Body of pancreas (tissue), 4 donors: ENCODE measurements at regions not wholly inside any gene's neighbourhood (a gene's known extent, or its start where the extent isn't known, plus 50 kb on each side); places are given as distances from the start of the nearest gene placed in this dataset.

Source experiments
- ATAC-seq: fragments of 150-250 bp; one replicate; pipeline ENCODE4 v1.9.1; 2016
- DNase-seq, 4 donors: peaks; one replicate each; pipeline ENCODE4 v3.0.0-alpha.2; 2019
- H3K27ac ChIP-seq, 4 donors: fragments of 200-600 bp; sonication (generic); 1 replicate in 3 of 4; 2 replicates in 1 of 4; pipeline versions ENCODE4 v1.5.1 to v1.6.1; 2016 to 2019; ENCODE audit warnings: mild to moderate bottlenecking in 1 of 4, mixed read lengths in 1 of 4, moderate library complexity in 1 of 4
- H3K27me3 ChIP-seq, 2 donors: fragments of 200-600 bp; sonication (generic); one replicate each; pipeline ENCODE4 v1.6.0; 2016; ENCODE audit warnings: mild to moderate bottlenecking in 1 of 2
- H3K36me3 ChIP-seq, 2 donors: fragments of 200-600 bp; sonication (generic); replicated peaks in 1 of 2; 2 replicates each; pipeline ENCODE4 v1.5.1; 2016; ENCODE audit warnings: low read depth in 2 of 2; ENCODE audit not compliant: insufficient read depth in 1 of 2
- H3K4me1 ChIP-seq: fragments of 200-600 bp; sonication (generic); one replicate; pipeline ENCODE4 v1.6.0; 2016
- H3K4me3 ChIP-seq, 2 donors: fragments of 200-600 bp; sonication (generic); 1 replicate in 1 of 2; 2 replicates in 1 of 2; pipeline ENCODE4 v1.5.1; 2016 to 2019
- H3K9me3 ChIP-seq, 3 donors: fragments of 200-600 bp; sonication (generic); 1 replicate in 2 of 3; 2 replicates in 1 of 3; pipeline ENCODE4 v1.5.1; 2016
- CTCF ChIP-seq, 7 experiments: fragments of 450-650 bp in 4 of 7; fragments of 200-600 bp in 3 of 7; sonication (generic) in 3 of 7; IDR thresholded peaks; one replicate each; pipeline ENCODE4 v1.5.1; 2016 to 2019; ENCODE audit warnings: antibody characterized with exemption in 7 of 7
- POLR2A ChIP-seq, 3 donors: fragments of 450-650 bp; IDR thresholded peaks; one replicate each; pipeline ENCODE4 v1.6.1; 2016; ENCODE audit warnings: antibody characterized with exemption in 3 of 3, mild to moderate bottlenecking in 2 of 3
- WGBS, 2 donors: methylation state at CpG; one replicate each; pipeline ENCODE4 v1.1.5; 2017; 5-methylcytosine and 5-hydroxymethylcytosine counted together
- intact Hi-C: fragments of 100-400 bp; cut with DNase I; formaldehyde crosslinking; loops from one replicate; pipeline ENCODE4 v1.15.1; 2023

- Histone ChIP-seq H3K9me3 (no peaks in the 10 kb centered on the region), H3K4me3 (no peak overlapping the region), H3K4me1 (no peaks in the 10 kb centered on the region), H3K27me3 (no peaks in the 10 kb centered on the region), H3K36me3 (no peaks in the 10 kb centered on the region), H3K27ac (no peak overlapping the region)
- no peak for TF ChIP-seq CTCF (IDR thresholded peaks at IDR 0.05)
- TF ChIP-seq POLR2A (IDR thresholded peaks at IDR 0.05) = no peak
- DNase-seq (no peak), ATAC-seq (no peak)
- intact Hi-C loops = no loop called here
- 43 to 58% methylated on average over 8 of the region's 8 CpGs for whole genome bisulfite sequencing, 2 donors
Measured at GRCh38 chr16:17532338-17532995, 61.7 kb upstream of the XYLT1 start.

- no peak for TF ChIP-seq CTCF (IDR thresholded peaks at IDR 0.05)
- TF ChIP-seq POLR2A (IDR thresholded peaks at IDR 0.05) = no peak
- H3K4me3 ChIP-seq = no peak overlapping the region
- H3K27me3 ChIP-seq = no peaks in the 10 kb centered on the region
- 60 to 65% methylated on average over 6 of the region's 6 CpGs for WGBS, 2 donors
- no peaks in the 10 kb centered on the region for H3K9me3 ChIP-seq
- intact Hi-C loops = no loop called here
- DNase-seq = no peak
- H3K36me3 ChIP-seq = no peaks in the 10 kb centered on the region
- no peak for ATAC-seq
- no peaks in the 10 kb centered on the region for H3K4me1 ChIP-seq
- no peak overlapping the region for H3K27ac ChIP-seq
Measured at GRCh38 chr16:17529982-17530760, 59.4 kb upstream of the XYLT1 start.

- ATAC-seq = no peak
- H3K4me1 ChIP-seq = no peaks in the 10 kb centered on the region
- no peak for DNase-seq
- H3K36me3 ChIP-seq = no peaks in the 10 kb centered on the region
- WGBS, 2 donors = 76 to 93% methylated on average over 4 of the region's 4 CpGs
- H3K9me3 ChIP-seq = no peaks in the 10 kb centered on the region
- H3K27me3 ChIP-seq = no peaks in the 10 kb centered on the region
- TF ChIP-seq CTCF (IDR thresholded peaks at IDR 0.05) (no peak), POLR2A (IDR thresholded peaks at IDR 0.05) (no peak)
- no peak overlapping the region for H3K27ac ChIP-seq
- H3K4me3 ChIP-seq = no peak overlapping the region
- intact Hi-C loops = no loop called here
Measured at GRCh38 chr16:17526956-17527937, 56.5 kb upstream of the XYLT1 start.

- Histone ChIP-seq H3K9me3 (no peaks in the 10 kb centered on the region), H3K36me3 (no peaks in the 10 kb centered on the region), H3K27me3 (no peaks in the 10 kb centered on the region), H3K4me1 (no peaks in the 10 kb centered on the region), H3K4me3 (no peak overlapping the region), H3K27ac (no peak overlapping the region)
- intact Hi-C loops = no loop called here
- no peak for ATAC-seq
- no peak for DNase-seq
- WGBS, 2 donors = 53 to 56% methylated on average over 7 of the region's 7 CpGs
- TF ChIP-seq POLR2A (IDR thresholded peaks at IDR 0.05) (no peak), CTCF (IDR thresholded peaks at IDR 0.05) (no peak)
Measured at GRCh38 chr16:17524656-17525055, 53.9 kb upstream of the XYLT1 start.
